ENCODE measurements at regions not wholly inside any gene's neighbourhood (a gene's known extent, or its start where the extent isn't known, plus 50 kb on each side); places are given as distances from the start of the nearest gene placed in this dataset.

DNA sequence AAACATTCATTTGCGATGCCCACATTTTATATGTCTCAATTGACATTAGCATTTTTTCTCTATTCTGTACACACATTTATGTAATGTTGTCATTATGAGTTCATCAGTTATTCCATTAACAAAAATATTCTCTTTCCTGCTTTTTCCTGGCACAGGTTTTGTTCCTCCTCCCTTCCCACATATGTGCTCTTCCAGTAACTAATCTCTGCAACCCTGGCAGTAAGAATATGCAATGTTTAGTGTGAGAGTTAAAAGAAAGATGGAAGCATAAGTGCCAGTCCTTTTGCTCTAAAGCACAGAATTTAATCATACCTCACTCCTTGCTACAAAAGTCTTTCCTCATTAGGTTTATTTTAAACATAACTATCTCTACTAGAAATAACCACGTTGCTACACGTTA is 155.8 kb upstream of the ERBB4 start:
- no peak overlapping the region for H3K4me3 ChIP-seq (ENCODE audit: low read depth, low read length, poor library complexity, severe bottlenecking)
- H2AFZ ChIP-seq (ENCODE audit: low read length), result no peak overlapping the region
- no peaks in the 10 kb centered on the region for H3K36me3 ChIP-seq (ENCODE audit: insufficient read depth, low read length)
- H3K27ac ChIP-seq (ENCODE audit: low read depth, low read length, poor library complexity, severe bottlenecking), result no peak overlapping the region
- H3K27me3 ChIP-seq (ENCODE audit: insufficient read depth, low read length), result no peaks in the 10 kb centered on the region
- no peaks in the 10 kb centered on the region for H4K20me1 ChIP-seq (ENCODE audit: insufficient read depth, low read length)
- no peak overlapping the region for H3K4me2 ChIP-seq (ENCODE audit: low read length)
- no peaks in the 10 kb centered on the region for H3F3A ChIP-seq (ENCODE audit: insufficient read depth, low read length)
- no peaks in the 10 kb centered on the region for H3K4me1 ChIP-seq (ENCODE audit: insufficient read depth, low read length, severe bottlenecking)
- H3K9me2 ChIP-seq (ENCODE audit: low read depth, low read length), result no peaks in the 10 kb centered on the region
- no peak for TF ChIP-seq EZH2 (IDR thresholded peaks at IDR 0.05; ENCODE audit: borderline replicate concordance, low read length)
- TF ChIP-seq, protein P1, sequence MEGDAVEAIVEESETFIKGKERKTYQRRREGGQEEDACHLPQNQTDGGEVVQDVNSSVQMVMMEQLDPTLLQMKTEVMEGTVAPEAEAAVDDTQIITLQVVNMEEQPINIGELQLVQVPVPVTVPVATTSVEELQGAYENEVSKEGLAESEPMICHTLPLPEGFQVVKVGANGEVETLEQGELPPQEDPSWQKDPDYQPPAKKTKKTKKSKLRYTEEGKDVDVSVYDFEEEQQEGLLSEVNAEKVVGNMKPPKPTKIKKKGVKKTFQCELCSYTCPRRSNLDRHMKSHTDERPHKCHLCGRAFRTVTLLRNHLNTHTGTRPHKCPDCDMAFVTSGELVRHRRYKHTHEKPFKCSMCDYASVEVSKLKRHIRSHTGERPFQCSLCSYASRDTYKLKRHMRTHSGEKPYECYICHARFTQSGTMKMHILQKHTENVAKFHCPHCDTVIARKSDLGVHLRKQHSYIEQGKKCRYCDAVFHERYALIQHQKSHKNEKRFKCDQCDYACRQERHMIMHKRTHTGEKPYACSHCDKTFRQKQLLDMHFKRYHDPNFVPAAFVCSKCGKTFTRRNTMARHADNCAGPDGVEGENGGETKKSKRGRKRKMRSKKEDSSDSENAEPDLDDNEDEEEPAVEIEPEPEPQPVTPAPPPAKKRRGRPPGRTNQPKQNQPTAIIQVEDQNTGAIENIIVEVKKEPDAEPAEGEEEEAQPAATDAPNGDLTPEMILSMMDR (IDR thresholded peaks at IDR 0.05; ENCODE audit: low read length), result no peak
- no peak overlapping the region for H3K9ac ChIP-seq (ENCODE audit: low read length)
- H3K79me2 ChIP-seq (ENCODE audit: insufficient read depth, low read length), result no peaks in the 10 kb centered on the region
- H3K9me3 ChIP-seq (ENCODE audit: low read length), result no peaks in the 10 kb centered on the region

DNA sequence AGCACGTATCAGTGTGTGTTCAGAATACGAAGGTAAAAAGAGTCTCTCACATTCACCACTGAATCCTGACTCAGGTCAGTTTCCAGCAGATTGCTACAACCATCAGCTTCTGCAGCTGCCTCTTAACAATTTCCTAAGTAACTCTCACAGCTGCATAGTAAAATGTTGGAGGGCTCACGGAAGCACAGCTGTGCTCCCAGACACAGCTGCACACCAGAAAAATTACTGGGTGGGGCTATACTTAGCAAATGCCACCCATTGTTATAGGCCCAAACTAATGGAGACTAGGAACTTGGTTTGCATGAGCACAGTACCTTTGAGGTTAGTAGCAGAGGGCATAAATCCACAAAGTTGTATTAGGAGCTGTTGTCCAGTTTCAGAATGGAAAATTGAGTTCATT is 153.9 kb upstream of the ERBB4 start:
- Histone ChIP-seq H3F3A (ENCODE audit: insufficient read depth, low read length) (no peaks in the 10 kb centered on the region), H3K36me3 (ENCODE audit: insufficient read depth, low read length) (no peaks in the 10 kb centered on the region), H3K9me2 (ENCODE audit: low read depth, low read length) (no peaks in the 10 kb centered on the region), H3K27ac (ENCODE audit: low read depth, low read length, poor library complexity, severe bottlenecking) (no peak overlapping the region), H4K20me1 (ENCODE audit: insufficient read depth, low read length) (no peaks in the 10 kb centered on the region), H3K4me2 (ENCODE audit: low read length) (no peak overlapping the region), H3K4me1 (ENCODE audit: insufficient read depth, low read length, severe bottlenecking) (no peaks in the 10 kb centered on the region), H3K79me2 (ENCODE audit: insufficient read depth, low read length) (no peaks in the 10 kb centered on the region), H3K27me3 (ENCODE audit: insufficient read depth, low read length) (no peaks in the 10 kb centered on the region), H3K9me3 (ENCODE audit: low read length) (no peaks in the 10 kb centered on the region), H3K4me3 (ENCODE audit: low read depth, low read length, poor library complexity, severe bottlenecking) (no peak overlapping the region), H3K9ac (ENCODE audit: low read length) (no peak overlapping the region), H2AFZ (ENCODE audit: low read length) (no peak overlapping the region)
- TF ChIP-seq, protein P1 (IDR thresholded peaks at IDR 0.05; ENCODE audit: low read length), result no peak
- TF ChIP-seq EZH2 (IDR thresholded peaks at IDR 0.05; ENCODE audit: borderline replicate concordance, low read length), result no peak

DNA sequence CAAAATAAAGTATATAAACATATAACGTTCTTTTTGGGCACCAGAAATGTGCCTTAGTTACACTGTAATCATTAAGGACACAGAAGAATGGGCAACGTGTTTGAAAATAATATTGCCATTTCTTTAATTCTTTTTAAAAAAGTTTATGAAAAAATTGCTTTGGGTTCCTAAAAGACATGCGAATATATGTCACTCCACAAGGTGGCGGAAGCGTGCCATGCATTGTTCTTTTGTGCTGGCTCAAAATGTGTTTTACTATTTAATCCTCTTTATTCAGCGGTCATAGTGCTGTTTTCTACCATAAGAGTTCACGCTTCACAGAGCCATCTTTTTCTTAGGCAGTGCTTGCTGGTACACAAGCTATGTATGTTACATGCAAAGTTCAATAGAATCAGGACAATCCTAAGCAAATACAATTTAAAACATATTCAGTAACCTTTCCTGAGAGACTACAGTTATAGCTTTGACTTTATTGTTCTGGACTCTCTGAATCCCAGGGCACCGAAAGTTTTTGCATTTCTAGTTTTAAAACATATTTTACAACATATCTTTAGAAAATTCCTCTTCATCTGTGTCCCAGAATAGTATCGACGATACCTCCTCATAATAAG is 147.8 kb upstream of the ERBB4 start:
- Histone ChIP-seq H3K4me1 (ENCODE audit: insufficient read depth, low read length, severe bottlenecking) (peaks cover 8% of the 10 kb centered on the region), H3K4me3 (ENCODE audit: low read depth, low read length, poor library complexity, severe bottlenecking) (no peak overlapping the region), H3F3A (ENCODE audit: insufficient read depth, low read length) (no peaks in the 10 kb centered on the region), H3K79me2 (ENCODE audit: insufficient read depth, low read length) (no peaks in the 10 kb centered on the region), H3K27me3 (ENCODE audit: insufficient read depth, low read length) (no peaks in the 10 kb centered on the region), H3K9ac (ENCODE audit: low read length) (no peak overlapping the region; the same call in 1 of the 2 replicates), H3K4me2 (ENCODE audit: low read length) (peak overlapping the region; percentile 27; the same call in 1 of the 2 replicates), H3K9me3 (ENCODE audit: low read length) (no peaks in the 10 kb centered on the region), H4K20me1 (ENCODE audit: insufficient read depth, low read length) (no peaks in the 10 kb centered on the region), H3K36me3 (ENCODE audit: insufficient read depth, low read length) (no peaks in the 10 kb centered on the region), H3K27ac (ENCODE audit: low read depth, low read length, poor library complexity, severe bottlenecking) (no peak overlapping the region), H3K9me2 (ENCODE audit: low read depth, low read length) (no peaks in the 10 kb centered on the region), H2AFZ (ENCODE audit: low read length) (peak overlapping the region; percentile 40)
- TF ChIP-seq, protein P1 (IDR thresholded peaks at IDR 0.05; ENCODE audit: low read length), result peak; percentile 82
- no peak for TF ChIP-seq EZH2 (IDR thresholded peaks at IDR 0.05; ENCODE audit: borderline replicate concordance, low read length)
